ENCODE measurements at regions not wholly inside any gene's neighbourhood (a gene's known extent, or its start where the extent isn't known, plus 50 kb on each side); places are given as distances from the start of the nearest gene placed in this dataset.
A peak's percentile ranks its signal among the peaks of the same experiment; 100 is the strongest.

DNA sequence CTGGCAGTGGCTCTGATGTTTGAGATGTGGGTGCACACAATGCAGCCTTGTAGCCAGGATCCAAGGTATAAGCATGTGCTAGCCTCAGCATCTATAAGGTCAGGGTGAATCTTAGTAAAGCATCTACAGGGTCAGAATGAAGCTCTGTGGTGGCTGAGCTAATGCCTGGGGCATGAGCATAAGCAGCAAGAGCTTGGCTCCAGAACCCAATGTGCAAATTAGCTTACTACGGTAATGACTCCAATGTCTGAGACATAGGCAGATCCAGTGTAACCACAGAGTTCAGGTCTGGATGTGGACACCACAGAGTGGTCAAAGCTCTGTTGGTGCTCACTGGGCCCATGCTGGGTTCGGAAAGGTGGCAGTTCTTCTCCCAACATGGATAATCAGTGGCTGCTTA, 304.5 kb upstream of the NECTIN3 start:
- Mint-ChIP-seq H3K27me3 (ENCODE audit: insufficient read depth) (no peaks in the 10 kb centered on the region), H3K9me3 (no peaks in the 10 kb centered on the region), H3K27ac (no peak overlapping the region), H3K4me3 (no peak overlapping the region), H3K36me3 (ENCODE audit: low read depth) (no peaks in the 10 kb centered on the region), H3K4me1 (ENCODE audit: low read depth) (peaks cover 18% of the 10 kb centered on the region)
- no peak for DNase-seq
- TF ChIP-seq, protein P1, sequence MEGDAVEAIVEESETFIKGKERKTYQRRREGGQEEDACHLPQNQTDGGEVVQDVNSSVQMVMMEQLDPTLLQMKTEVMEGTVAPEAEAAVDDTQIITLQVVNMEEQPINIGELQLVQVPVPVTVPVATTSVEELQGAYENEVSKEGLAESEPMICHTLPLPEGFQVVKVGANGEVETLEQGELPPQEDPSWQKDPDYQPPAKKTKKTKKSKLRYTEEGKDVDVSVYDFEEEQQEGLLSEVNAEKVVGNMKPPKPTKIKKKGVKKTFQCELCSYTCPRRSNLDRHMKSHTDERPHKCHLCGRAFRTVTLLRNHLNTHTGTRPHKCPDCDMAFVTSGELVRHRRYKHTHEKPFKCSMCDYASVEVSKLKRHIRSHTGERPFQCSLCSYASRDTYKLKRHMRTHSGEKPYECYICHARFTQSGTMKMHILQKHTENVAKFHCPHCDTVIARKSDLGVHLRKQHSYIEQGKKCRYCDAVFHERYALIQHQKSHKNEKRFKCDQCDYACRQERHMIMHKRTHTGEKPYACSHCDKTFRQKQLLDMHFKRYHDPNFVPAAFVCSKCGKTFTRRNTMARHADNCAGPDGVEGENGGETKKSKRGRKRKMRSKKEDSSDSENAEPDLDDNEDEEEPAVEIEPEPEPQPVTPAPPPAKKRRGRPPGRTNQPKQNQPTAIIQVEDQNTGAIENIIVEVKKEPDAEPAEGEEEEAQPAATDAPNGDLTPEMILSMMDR (IDR thresholded peaks at IDR 0.05), result no peak

GRCh38 chr3:110767838-110768237, 303.8 kb upstream of the NECTIN3 start:
- no peak overlapping the region for H3K4me3 Mint-ChIP-seq
- no peaks in the 10 kb centered on the region for H3K36me3 Mint-ChIP-seq (ENCODE audit: low read depth)
- peaks cover 24% of the 10 kb centered on the region for H3K4me1 Mint-ChIP-seq (ENCODE audit: low read depth)
- no peak for DNase-seq
- TF ChIP-seq, protein P1 (IDR thresholded peaks at IDR 0.05), result no peak
- H3K27me3 Mint-ChIP-seq (ENCODE audit: insufficient read depth), result no peaks in the 10 kb centered on the region
- no peaks in the 10 kb centered on the region for H3K9me3 Mint-ChIP-seq
- H3K27ac Mint-ChIP-seq, result no peak overlapping the region

DNA sequence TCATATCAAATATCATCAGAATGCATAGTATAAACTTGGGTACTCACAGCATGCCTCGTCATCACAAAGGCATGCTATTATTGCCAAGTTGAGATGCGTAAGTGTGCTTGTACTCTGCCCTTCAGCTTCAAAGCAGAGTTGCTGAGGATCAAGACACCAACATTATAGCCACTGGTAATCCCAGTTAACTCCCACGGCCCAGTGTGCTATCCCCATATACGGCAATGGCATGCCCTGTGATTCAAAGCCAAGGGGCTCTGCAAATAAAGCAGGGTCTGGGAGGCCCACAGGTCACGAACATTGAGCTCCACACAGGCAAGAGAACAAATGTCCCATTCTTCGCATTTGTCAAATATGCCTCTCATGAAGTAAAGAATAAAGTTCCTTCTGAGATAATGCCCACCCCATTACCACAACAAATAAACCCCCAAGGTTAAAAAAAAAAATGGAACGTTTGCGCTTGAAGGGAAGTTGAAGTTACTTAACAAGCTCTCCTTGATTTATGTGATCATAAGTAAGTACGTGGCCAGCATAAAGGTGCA, 298.1 kb upstream of the NECTIN3 start:
- Mint-ChIP-seq H3K27me3 (ENCODE audit: insufficient read depth) (no peaks in the 10 kb centered on the region; the same call in 1 of the 2 replicates), H3K4me3 (peak overlapping the region; percentile 45; the same call in 1 of the 2 replicates), H3K4me1 (ENCODE audit: low read depth) (peaks cover 44% of the 10 kb centered on the region), H3K9me3 (no peaks in the 10 kb centered on the region), H3K27ac (peak overlapping the region; percentile 63), H3K36me3 (ENCODE audit: low read depth) (no peaks in the 10 kb centered on the region)
- TF ChIP-seq, protein P1 (IDR thresholded peaks at IDR 0.05), result no peak
- DNase-seq, result peak; percentile 71

DNA sequence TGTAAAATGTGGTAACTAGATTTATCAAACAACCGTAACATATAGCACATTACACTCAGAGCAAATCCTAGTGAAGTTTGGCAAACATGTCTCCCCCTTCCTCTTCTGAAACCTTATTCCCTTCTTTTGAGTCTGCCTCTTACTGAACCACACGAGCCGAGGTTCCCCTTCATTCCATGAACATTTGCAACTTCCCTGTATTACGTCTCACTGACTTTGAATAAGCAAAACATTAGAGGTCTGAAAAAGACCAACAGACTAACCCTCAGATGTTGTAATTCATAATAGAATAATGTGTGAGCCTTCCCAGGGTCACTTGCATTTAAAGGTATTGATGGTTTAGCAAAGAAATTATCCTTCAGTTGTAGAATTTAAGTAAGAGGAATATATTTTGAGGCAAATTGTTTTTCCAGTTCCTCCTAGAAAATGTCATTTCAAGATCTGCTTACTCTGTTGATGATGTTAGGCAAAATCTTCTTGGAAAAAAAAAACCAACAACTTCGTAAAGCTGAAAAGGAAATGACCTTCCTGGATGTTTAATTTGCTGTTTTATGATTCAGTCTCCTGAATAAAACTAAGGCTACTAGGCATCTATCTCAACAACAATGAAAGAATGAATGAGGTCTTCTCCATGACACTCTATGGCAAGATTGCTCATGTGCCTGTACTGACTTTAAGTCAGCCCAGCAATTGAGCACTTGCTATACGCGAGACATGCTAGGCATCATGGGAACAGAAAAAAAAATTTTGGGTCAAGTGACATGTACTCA, 296.9 kb upstream of the NECTIN3 start:
- no peaks in the 10 kb centered on the region for H3K36me3 Mint-ChIP-seq (ENCODE audit: low read depth)
- H3K4me1 Mint-ChIP-seq (ENCODE audit: low read depth), result peaks cover 44% of the 10 kb centered on the region
- no peak for DNase-seq
- H3K9me3 Mint-ChIP-seq, result no peaks in the 10 kb centered on the region
- no peak overlapping the region; the same call in 1 of the 2 replicates for H3K4me3 Mint-ChIP-seq
- H3K27ac Mint-ChIP-seq, result peak overlapping the region; percentile 59; the same call in 1 of the 2 replicates
- H3K27me3 Mint-ChIP-seq (ENCODE audit: insufficient read depth), result no peaks in the 10 kb centered on the region; the same call in 1 of the 2 replicates
- TF ChIP-seq, protein P1 (IDR thresholded peaks at IDR 0.05), result no peak

- peaks cover 24% of the 10 kb centered on the region for H3K4me1 Mint-ChIP-seq (ENCODE audit: low read depth)
- no peak for DNase-seq
- H3K27me3 Mint-ChIP-seq (ENCODE audit: insufficient read depth), result no peaks in the 10 kb centered on the region; the same call in 1 of the 2 replicates
- H3K36me3 Mint-ChIP-seq (ENCODE audit: low read depth), result 0 out of 2 replicates have a peak, but pooled peaks cover 2% of the 10 kb centered on the region
- no peak overlapping the region for H3K4me3 Mint-ChIP-seq
- H3K9me3 Mint-ChIP-seq, result no peaks in the 10 kb centered on the region
- no peak overlapping the region for H3K27ac Mint-ChIP-seq
- TF ChIP-seq, protein P1 (IDR thresholded peaks at IDR 0.05), result no peak
Measured at GRCh38 chr3:110779581-110779980, 292.0 kb upstream of the NECTIN3 start.

Measured in HFFc6 (cell line).